Upper lobe of left lung (tissue), 4 donors: ENCODE measurements at regions not wholly inside any gene's neighbourhood (a gene's known extent, or its start where the extent isn't known, plus 50 kb on each side); places are given as distances from the start of the nearest gene placed in this dataset.

Experiments
- EP300 ChIP-seq, 4 donors: sonication (generic); formaldehyde crosslinking; IDR thresholded peaks; one replicate each; pipeline ENCODE4 v1.5.1; 2017; ENCODE audit warnings: antibody characterized with exemption in 4 of 4, control low read depth in 2 of 4
- POLR2A ChIP-seq, 4 donors: fragments of 450-650 bp; IDR thresholded peaks; one replicate each; pipeline ENCODE4 v1.5.1; 2016 to 2017; ENCODE audit warnings: antibody characterized with exemption in 4 of 4, mild to moderate bottlenecking in 2 of 4
- TF ChIP-seq, protein P1 (sequence below), 6 experiments: fragments of 450-650 bp in 4 of 6; fragments of 200-600 bp in 2 of 6; sonication (generic) in 2 of 6; IDR thresholded peaks; one replicate each; pipeline ENCODE4 v1.5.1; 2016 to 2019; ENCODE audit warnings: antibody characterized with exemption in 6 of 6

DNA sequence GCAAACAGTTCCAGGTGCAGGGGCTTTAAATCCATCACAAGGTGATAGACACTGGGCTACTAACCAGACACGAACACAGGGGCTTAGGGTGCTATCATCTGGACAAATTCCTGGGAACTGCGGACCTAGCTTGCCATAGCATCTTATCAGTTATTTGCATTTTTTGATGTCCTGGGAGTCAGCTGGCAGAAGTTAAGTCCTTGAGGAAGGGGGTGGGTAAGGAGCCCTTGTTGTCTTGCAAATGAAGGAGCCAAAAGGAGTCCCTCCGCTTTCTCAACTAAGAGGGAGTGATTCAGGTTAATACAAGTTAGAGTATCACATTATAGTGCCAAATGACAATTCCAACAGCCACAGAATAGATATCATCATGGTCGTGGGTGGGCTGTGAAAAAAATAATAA lies 108.9 kb downstream of the NPAP1 start:
- TF ChIP-seq, protein P1, sequence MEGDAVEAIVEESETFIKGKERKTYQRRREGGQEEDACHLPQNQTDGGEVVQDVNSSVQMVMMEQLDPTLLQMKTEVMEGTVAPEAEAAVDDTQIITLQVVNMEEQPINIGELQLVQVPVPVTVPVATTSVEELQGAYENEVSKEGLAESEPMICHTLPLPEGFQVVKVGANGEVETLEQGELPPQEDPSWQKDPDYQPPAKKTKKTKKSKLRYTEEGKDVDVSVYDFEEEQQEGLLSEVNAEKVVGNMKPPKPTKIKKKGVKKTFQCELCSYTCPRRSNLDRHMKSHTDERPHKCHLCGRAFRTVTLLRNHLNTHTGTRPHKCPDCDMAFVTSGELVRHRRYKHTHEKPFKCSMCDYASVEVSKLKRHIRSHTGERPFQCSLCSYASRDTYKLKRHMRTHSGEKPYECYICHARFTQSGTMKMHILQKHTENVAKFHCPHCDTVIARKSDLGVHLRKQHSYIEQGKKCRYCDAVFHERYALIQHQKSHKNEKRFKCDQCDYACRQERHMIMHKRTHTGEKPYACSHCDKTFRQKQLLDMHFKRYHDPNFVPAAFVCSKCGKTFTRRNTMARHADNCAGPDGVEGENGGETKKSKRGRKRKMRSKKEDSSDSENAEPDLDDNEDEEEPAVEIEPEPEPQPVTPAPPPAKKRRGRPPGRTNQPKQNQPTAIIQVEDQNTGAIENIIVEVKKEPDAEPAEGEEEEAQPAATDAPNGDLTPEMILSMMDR (IDR thresholded peaks at IDR 0.05): no peak
- TF ChIP-seq EP300 (IDR thresholded peaks at IDR 0.05): no peak
- TF ChIP-seq POLR2A (IDR thresholded peaks at IDR 0.05): no peak
